Osteoblast (primary cell): ENCODE measurements at regions not wholly inside any gene's neighbourhood (a gene's known extent, or its start where the extent isn't known, plus 50 kb on each side); places are given as distances from the start of the nearest gene placed in this dataset.

Experiments
- DNase-seq: peaks from one replicate; pipeline ENCODE4 v3.0.0; 2011; ENCODE audit warnings: low spot score, mixed read lengths; ENCODE audit not compliant: insufficient read length; ENCODE audit errors: missing footprints
- H2AFZ ChIP-seq: 2 replicates; pipeline ENCODE4 v1.6.0; 2011; ENCODE audit warnings: mild to moderate bottlenecking, low read length
- H3K27ac ChIP-seq: 2 replicates; pipeline ENCODE4 v1.5.1; 2011; ENCODE audit warnings: mild to moderate bottlenecking, low read depth, low read length, moderate library complexity
- H3K27me3 ChIP-seq: 2 replicates; pipeline ENCODE4 v1.6.0; 2012; ENCODE audit warnings: mild to moderate bottlenecking, control low read depth, inconsistent platforms, low read length, moderate library complexity; ENCODE audit not compliant: insufficient read depth
- H3K36me3 ChIP-seq: 2 replicates; pipeline ENCODE4 v1.5.1; 2011; ENCODE audit warnings: mild to moderate bottlenecking, low read length, control low read depth, moderate library complexity; ENCODE audit not compliant: insufficient read depth
- H3K4me1 ChIP-seq: 2 replicates; pipeline ENCODE4 v1.5.1; 2011; ENCODE audit warnings: mild to moderate bottlenecking, low read length, control low read depth, moderate library complexity; ENCODE audit not compliant: insufficient read depth
- H3K4me2 ChIP-seq: 2 replicates; pipeline ENCODE4 v1.6.0; 2011; ENCODE audit warnings: mild to moderate bottlenecking, low read length; ENCODE audit not compliant: insufficient read depth
- H3K4me3 ChIP-seq: fragments of 200-600 bp; sonication (generic); 3 replicates; pipeline ENCODE4 v1.5.1; 2012; ENCODE audit warnings: mild to moderate bottlenecking, low read length, inconsistent platforms; ENCODE audit not compliant: insufficient read depth
- H3K79me2 ChIP-seq: 2 replicates; pipeline ENCODE4 v1.6.0; 2012; ENCODE audit warnings: mild to moderate bottlenecking, low read length, control low read depth, inconsistent platforms; ENCODE audit not compliant: insufficient read depth
- H3K9me3 ChIP-seq: 2 replicates; pipeline ENCODE4 v1.5.1; 2011; ENCODE audit warnings: low read depth, low read length, control low read depth
- H4K20me1 ChIP-seq: 2 replicates; pipeline ENCODE4 v1.6.0; 2012; ENCODE audit warnings: mild to moderate bottlenecking, low read length, control low read depth; ENCODE audit not compliant: insufficient read depth
- CTCF ChIP-seq: IDR thresholded peaks from 2 replicates; pipeline ENCODE4 v1.5.1; 2011; ENCODE audit warnings: mild to moderate bottlenecking, low read depth, low read length, moderate library complexity; ENCODE audit errors: extremely low read depth

GRCh38 chr10:23914641-23915040 is 294.3 kb upstream of the KIAA1217 start:
- H3K4me2 ChIP-seq = no peak overlapping the region
- H3K4me3 ChIP-seq = no peak overlapping the region
- DNase-seq = no peak
- no peak overlapping the region for H3K27ac ChIP-seq
- no peaks in the 10 kb centered on the region for H3K4me1 ChIP-seq
- no peaks in the 10 kb centered on the region for H4K20me1 ChIP-seq
- no peak overlapping the region for H2AFZ ChIP-seq
- no peaks in the 10 kb centered on the region for H3K79me2 ChIP-seq
- H3K27me3 ChIP-seq = no peaks in the 10 kb centered on the region
- no peak for TF ChIP-seq CTCF
- peaks cover 2% of the 10 kb centered on the region for H3K9me3 ChIP-seq
- no peaks in the 10 kb centered on the region for H3K36me3 ChIP-seq

- Histone ChIP-seq H3K4me1 (no peaks in the 10 kb centered on the region), H2AFZ (no peak overlapping the region), H3K27ac (no peak overlapping the region), H3K36me3 (no peaks in the 10 kb centered on the region), H3K4me2 (no peak overlapping the region), H3K4me3 (no peak overlapping the region), H4K20me1 (no peaks in the 10 kb centered on the region), H3K79me2 (no peaks in the 10 kb centered on the region), H3K9me3 (peaks cover 3% of the 10 kb centered on the region), H3K27me3 (no peaks in the 10 kb centered on the region)
- DNase-seq = no peak
- TF ChIP-seq CTCF = no peak
Observed at GRCh38 chr10:23917251-23917840, 291.6 kb upstream of the KIAA1217 start.

GRCh38 chr10:23918090-23918723 is 290.7 kb upstream of the KIAA1217 start:
- H3K4me2 ChIP-seq = no peak overlapping the region
- H3K4me3 ChIP-seq = no peak overlapping the region
- H3K36me3 ChIP-seq = no peaks in the 10 kb centered on the region
- no peaks in the 10 kb centered on the region for H3K4me1 ChIP-seq
- TF ChIP-seq CTCF = no peak
- H2AFZ ChIP-seq = no peak overlapping the region
- H3K27ac ChIP-seq = no peak overlapping the region
- H3K27me3 ChIP-seq = no peaks in the 10 kb centered on the region
- peaks cover 3% of the 10 kb centered on the region for H3K9me3 ChIP-seq
- no peak for DNase-seq
- H4K20me1 ChIP-seq = no peaks in the 10 kb centered on the region
- H3K79me2 ChIP-seq = no peaks in the 10 kb centered on the region

GRCh38 chr10:23918839-23919238 is 290.1 kb upstream of the KIAA1217 start:
- no peak overlapping the region for H3K27ac ChIP-seq
- H3K4me1 ChIP-seq = no peaks in the 10 kb centered on the region
- no peak overlapping the region for H3K4me2 ChIP-seq
- H3K9me3 ChIP-seq = peaks cover 3% of the 10 kb centered on the region
- H4K20me1 ChIP-seq = no peaks in the 10 kb centered on the region
- no peaks in the 10 kb centered on the region for H3K36me3 ChIP-seq
- TF ChIP-seq CTCF = no peak
- no peak for DNase-seq
- no peaks in the 10 kb centered on the region for H3K27me3 ChIP-seq
- H3K4me3 ChIP-seq = no peak overlapping the region
- no peaks in the 10 kb centered on the region for H3K79me2 ChIP-seq
- no peak overlapping the region for H2AFZ ChIP-seq
